ENCODE measurements at regions not wholly inside any gene's neighbourhood (a gene's known extent, or its start where the extent isn't known, plus 50 kb on each side); places are given as distances from the start of the nearest gene placed in this dataset.
"Not testable (repeated sequence)": the region's sequence is repeated elsewhere in the genome, so short reads cannot be mapped to it uniquely, and the experiment has no call there.

DNA sequence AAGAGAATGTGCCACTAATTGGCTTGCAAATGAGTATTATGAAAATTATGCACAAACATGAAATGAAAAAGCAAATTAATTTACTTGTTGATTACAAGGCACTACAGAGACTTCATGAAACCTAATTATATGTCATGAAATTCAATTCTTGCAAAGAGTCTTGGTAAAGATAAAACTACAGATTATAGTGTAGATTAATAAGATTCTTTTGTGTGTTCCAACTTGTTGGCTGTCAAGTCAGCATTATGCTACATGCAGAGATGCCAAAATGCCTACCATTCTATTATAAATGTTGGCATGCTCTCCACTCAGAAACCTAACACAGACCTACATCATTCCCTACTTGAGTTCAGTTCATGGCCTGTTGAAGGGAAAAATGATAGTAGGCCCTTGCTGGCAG, 97.2 kb upstream of the KITLG start:
- no peaks in the 10 kb centered on the region for H3K4me1 ChIP-seq (ENCODE audit: low read depth, poor library complexity, severe bottlenecking)
- no peak overlapping the region for H3K4me3 ChIP-seq (IDR thresholded peaks at IDR 0.05; ENCODE audit: insufficient read depth, low read depth, low read length)
- TF ChIP-seq, protein P1, sequence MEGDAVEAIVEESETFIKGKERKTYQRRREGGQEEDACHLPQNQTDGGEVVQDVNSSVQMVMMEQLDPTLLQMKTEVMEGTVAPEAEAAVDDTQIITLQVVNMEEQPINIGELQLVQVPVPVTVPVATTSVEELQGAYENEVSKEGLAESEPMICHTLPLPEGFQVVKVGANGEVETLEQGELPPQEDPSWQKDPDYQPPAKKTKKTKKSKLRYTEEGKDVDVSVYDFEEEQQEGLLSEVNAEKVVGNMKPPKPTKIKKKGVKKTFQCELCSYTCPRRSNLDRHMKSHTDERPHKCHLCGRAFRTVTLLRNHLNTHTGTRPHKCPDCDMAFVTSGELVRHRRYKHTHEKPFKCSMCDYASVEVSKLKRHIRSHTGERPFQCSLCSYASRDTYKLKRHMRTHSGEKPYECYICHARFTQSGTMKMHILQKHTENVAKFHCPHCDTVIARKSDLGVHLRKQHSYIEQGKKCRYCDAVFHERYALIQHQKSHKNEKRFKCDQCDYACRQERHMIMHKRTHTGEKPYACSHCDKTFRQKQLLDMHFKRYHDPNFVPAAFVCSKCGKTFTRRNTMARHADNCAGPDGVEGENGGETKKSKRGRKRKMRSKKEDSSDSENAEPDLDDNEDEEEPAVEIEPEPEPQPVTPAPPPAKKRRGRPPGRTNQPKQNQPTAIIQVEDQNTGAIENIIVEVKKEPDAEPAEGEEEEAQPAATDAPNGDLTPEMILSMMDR (conservative IDR thresholded peaks at IDR 0.05; ENCODE audit: low read depth, low read length) = no peak
- no peak overlapping the region for H3K27ac ChIP-seq
- no peaks in the 10 kb centered on the region for H3K79me2 ChIP-seq (ENCODE audit: insufficient read depth, low read depth)
- H3K4me2 ChIP-seq = no peak overlapping the region
- no peaks in the 10 kb centered on the region for H3K27me3 ChIP-seq (ENCODE audit: insufficient read depth, low read depth)
- no peaks in the 10 kb centered on the region for H3K36me3 ChIP-seq (ENCODE audit: insufficient read depth)
- H2AFZ ChIP-seq (ENCODE audit: low read depth) = no peak overlapping the region
- H3K9ac ChIP-seq = no peak overlapping the region
- no peaks in the 10 kb centered on the region for H4K20me1 ChIP-seq (ENCODE audit: insufficient read depth)

DNA sequence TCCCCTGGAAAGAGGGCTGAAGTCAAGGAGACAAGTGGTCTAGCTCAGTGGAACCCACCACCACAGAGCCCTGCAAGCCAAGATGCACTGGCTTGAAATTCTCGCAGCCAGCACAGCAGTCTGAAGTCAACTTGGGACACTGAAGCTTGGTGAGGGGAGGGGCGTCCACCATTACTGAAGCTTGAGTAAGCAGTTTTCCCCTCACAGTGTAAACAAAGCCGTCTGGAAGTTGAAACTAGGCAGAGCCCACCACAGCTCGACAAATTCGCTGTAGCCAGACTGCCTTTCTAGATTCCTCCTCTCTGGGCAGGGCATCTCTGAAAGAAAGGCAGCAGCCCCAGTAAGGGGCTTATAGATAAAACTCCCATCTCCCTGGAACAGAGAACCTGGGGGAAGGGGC, 87.3 kb upstream of the KITLG start:
- not testable (repeated sequence) for H3K9ac ChIP-seq; H3K4me2 ChIP-seq; H3K4me1 ChIP-seq (ENCODE audit: low read depth, poor library complexity, severe bottlenecking); H3K27me3 ChIP-seq (ENCODE audit: insufficient read depth, low read depth); H3K79me2 ChIP-seq (ENCODE audit: insufficient read depth, low read depth); H2AFZ ChIP-seq (ENCODE audit: low read depth); H3K36me3 ChIP-seq (ENCODE audit: insufficient read depth); H3K27ac ChIP-seq; H3K4me3 ChIP-seq (IDR thresholded peaks at IDR 0.05; ENCODE audit: insufficient read depth, low read depth, low read length); H4K20me1 ChIP-seq (ENCODE audit: insufficient read depth)

DNA sequence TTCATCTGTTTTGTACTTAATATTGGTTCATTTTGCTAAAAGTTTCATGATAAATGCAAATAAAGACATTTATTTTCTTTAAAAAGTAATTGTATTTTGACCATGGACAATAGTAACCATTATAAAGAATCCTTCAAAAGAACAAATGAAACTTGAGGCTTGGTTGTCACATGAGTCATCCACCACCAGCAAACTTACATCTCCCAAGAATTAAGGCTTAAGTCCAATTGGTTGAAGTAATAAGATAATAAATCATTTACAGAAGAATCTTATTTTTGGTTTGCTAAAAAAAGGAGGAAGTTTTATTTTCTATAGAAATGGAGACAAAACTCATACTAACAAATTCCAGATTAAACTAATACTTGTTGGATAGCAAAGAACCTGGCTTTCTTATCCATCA, 84.8 kb upstream of the KITLG start:
- H3K4me3 ChIP-seq (IDR thresholded peaks at IDR 0.05; ENCODE audit: insufficient read depth, low read depth, low read length) = no peak overlapping the region
- H4K20me1 ChIP-seq (ENCODE audit: insufficient read depth) = no peaks in the 10 kb centered on the region
- no peak overlapping the region for H3K27ac ChIP-seq
- TF ChIP-seq, protein P1 (conservative IDR thresholded peaks at IDR 0.05; ENCODE audit: low read depth, low read length) = no peak
- H3K4me1 ChIP-seq (ENCODE audit: low read depth, poor library complexity, severe bottlenecking) = no peaks in the 10 kb centered on the region
- no peak overlapping the region for H3K9ac ChIP-seq
- no peaks in the 10 kb centered on the region for H3K27me3 ChIP-seq (ENCODE audit: insufficient read depth, low read depth)
- no peak overlapping the region for H2AFZ ChIP-seq (ENCODE audit: low read depth)
- no peaks in the 10 kb centered on the region for H3K79me2 ChIP-seq (ENCODE audit: insufficient read depth, low read depth)
- H3K4me2 ChIP-seq = no peak overlapping the region
- no peaks in the 10 kb centered on the region for H3K36me3 ChIP-seq (ENCODE audit: insufficient read depth)

DNA sequence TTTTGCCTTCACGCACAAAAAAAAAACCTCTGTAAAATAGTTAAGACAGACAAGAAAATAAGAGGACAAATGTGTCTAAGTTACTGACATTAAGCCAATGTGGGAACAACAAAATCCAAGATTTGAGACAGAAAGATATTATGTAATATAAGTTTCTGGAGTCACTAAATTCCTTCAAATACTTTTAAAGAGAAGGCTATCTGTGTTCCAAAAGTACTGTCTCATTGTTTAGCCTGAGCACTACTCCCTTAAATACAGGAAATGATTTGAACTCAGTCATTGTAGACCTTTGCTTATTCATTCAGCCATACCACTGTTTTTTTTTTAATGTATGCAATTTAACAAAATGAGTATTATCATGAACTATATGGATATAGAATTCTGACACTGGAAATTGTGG, 82.7 kb upstream of the KITLG start:
- no peaks in the 10 kb centered on the region for H3K36me3 ChIP-seq (ENCODE audit: insufficient read depth)
- no peaks in the 10 kb centered on the region for H3K79me2 ChIP-seq (ENCODE audit: insufficient read depth, low read depth)
- no peaks in the 10 kb centered on the region for H4K20me1 ChIP-seq (ENCODE audit: insufficient read depth)
- TF ChIP-seq, protein P1 (conservative IDR thresholded peaks at IDR 0.05; ENCODE audit: low read depth, low read length) = no peak
- H3K4me2 ChIP-seq = no peak overlapping the region
- no peak overlapping the region for H3K4me3 ChIP-seq (IDR thresholded peaks at IDR 0.05; ENCODE audit: insufficient read depth, low read depth, low read length)
- no peaks in the 10 kb centered on the region for H3K4me1 ChIP-seq (ENCODE audit: low read depth, poor library complexity, severe bottlenecking)
- no peak overlapping the region for H3K9ac ChIP-seq
- no peak overlapping the region for H3K27ac ChIP-seq
- H2AFZ ChIP-seq (ENCODE audit: low read depth) = no peak overlapping the region
- no peaks in the 10 kb centered on the region for H3K27me3 ChIP-seq (ENCODE audit: insufficient read depth, low read depth)

DNA sequence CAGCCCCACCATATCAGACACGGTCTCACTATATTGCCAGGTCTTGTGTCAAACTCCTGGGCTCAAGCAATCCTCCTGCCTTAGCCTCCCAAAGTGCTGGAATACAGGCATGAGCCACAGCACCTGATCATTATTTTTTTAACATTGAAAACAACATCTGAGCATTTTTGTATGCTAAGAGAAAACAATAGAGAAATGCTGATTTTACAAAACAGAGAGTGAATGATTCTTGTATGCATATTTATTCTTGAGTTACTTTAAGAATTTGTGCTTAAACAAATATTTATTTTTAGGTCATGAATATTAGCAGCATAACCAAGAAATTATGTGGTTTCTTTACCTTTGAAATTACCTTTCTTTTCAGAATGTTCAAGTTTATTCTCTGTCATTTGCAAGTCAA, 81.8 kb upstream of the KITLG start:
- no peak overlapping the region for H3K27ac ChIP-seq
- no peaks in the 10 kb centered on the region for H3K4me1 ChIP-seq (ENCODE audit: low read depth, poor library complexity, severe bottlenecking)

More for the DNA sequence above, 81.8 kb upstream of the KITLG start:
- Histone ChIP-seq H3K4me3 (IDR thresholded peaks at IDR 0.05; ENCODE audit: insufficient read depth, low read depth, low read length) (no peak overlapping the region), H3K36me3 (ENCODE audit: insufficient read depth) (no peaks in the 10 kb centered on the region), H3K79me2 (ENCODE audit: insufficient read depth, low read depth) (no peaks in the 10 kb centered on the region), H3K4me2 (no peak overlapping the region), H3K27me3 (ENCODE audit: insufficient read depth, low read depth) (no peaks in the 10 kb centered on the region), H4K20me1 (ENCODE audit: insufficient read depth) (no peaks in the 10 kb centered on the region), H3K9ac (no peak overlapping the region), H2AFZ (ENCODE audit: low read depth) (no peak overlapping the region)
- TF ChIP-seq, protein P1 (conservative IDR thresholded peaks at IDR 0.05; ENCODE audit: low read depth, low read length) = no peak
